ENCODE measurements at regions not wholly inside any gene's neighbourhood (a gene's known extent, or its start where the extent isn't known, plus 50 kb on each side); places are given as distances from the start of the nearest gene placed in this dataset.
"Not testable (repeated sequence)": the region's sequence is repeated elsewhere in the genome, so short reads cannot be mapped to it uniquely, and the experiment has no call there.

DNA sequence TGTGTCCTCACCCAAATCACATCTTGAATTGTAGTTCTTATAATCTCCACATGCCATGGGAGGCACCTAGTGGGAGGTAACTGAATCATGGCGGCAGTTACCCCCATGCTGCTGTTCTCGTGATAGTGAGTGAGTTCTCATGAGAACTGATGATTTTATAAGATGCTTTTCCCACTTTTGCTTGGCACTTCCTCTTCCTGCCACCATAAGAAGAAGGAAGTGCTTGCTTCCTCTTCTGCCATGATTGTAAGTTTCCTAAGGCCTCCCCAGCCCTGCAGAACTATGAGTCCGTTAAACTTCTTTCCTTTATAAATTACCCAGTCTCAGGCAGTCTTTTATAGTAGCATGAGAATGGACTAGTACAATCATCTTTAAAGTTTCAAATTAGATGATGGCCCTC lies 902.4 kb upstream of the PIK3C3 start:
- TF ChIP-seq, protein P1, sequence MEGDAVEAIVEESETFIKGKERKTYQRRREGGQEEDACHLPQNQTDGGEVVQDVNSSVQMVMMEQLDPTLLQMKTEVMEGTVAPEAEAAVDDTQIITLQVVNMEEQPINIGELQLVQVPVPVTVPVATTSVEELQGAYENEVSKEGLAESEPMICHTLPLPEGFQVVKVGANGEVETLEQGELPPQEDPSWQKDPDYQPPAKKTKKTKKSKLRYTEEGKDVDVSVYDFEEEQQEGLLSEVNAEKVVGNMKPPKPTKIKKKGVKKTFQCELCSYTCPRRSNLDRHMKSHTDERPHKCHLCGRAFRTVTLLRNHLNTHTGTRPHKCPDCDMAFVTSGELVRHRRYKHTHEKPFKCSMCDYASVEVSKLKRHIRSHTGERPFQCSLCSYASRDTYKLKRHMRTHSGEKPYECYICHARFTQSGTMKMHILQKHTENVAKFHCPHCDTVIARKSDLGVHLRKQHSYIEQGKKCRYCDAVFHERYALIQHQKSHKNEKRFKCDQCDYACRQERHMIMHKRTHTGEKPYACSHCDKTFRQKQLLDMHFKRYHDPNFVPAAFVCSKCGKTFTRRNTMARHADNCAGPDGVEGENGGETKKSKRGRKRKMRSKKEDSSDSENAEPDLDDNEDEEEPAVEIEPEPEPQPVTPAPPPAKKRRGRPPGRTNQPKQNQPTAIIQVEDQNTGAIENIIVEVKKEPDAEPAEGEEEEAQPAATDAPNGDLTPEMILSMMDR (IDR thresholded peaks at IDR 0.05): no peak
- no peak for TF ChIP-seq POLR2A (IDR thresholded peaks at IDR 0.05)
- H3K27me3 ChIP-seq: no peaks in the 10 kb centered on the region
- no peaks in the 10 kb centered on the region for H3K4me1 ChIP-seq
- intact Hi-C loops (cut with DNase I): no loop called here
- H3K36me3 ChIP-seq: no peaks in the 10 kb centered on the region
- no peak overlapping the region for H3K27ac ChIP-seq
- DNase-seq (no peak), ATAC-seq (no peak)
- no peak overlapping the region for H3K4me3 ChIP-seq
- H3K9me3 ChIP-seq: peaks cover 0 to 10% (median 0%) of the 10 kb centered on the region in 12 donors
- WGBS, 4 donors: 85 to 89% (median 88%) methylated on average over 3 of the region's 3 CpGs

DNA sequence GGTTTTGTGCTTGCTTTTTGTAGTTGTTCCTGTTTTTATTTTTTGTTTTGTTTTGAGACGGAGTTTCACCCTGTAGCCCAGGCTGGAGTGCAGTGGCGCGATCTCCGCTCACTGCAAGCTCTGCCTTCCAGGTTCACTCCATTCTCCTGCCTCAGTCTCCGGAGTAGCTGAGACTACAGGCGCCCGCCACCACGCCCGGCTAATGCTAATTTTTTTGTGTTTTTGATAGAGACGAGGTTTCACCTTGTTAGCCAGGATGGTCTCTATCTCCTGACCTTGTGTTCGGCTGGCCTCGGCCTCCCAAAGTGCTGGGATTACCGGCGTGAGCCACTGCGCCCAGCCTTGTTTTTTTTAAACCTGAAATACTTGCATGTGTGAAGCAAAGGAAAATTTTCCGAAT lies 908.8 kb upstream of the PIK3C3 start:
- intact Hi-C loops (cut with DNase I); DNase-seq; H3K4me1 ChIP-seq; H3K36me3 ChIP-seq; H3K27ac ChIP-seq; ATAC-seq; H3K27me3 ChIP-seq; H3K4me3 ChIP-seq: not testable (repeated sequence)
- WGBS, 4 donors: 95 to 96% (median 96%) methylated on average over 16 of the region's 16 CpGs
- peaks cover 0 to 12% (median 0%) of the 10 kb centered on the region in 12 donors for H3K9me3 ChIP-seq

DNA sequence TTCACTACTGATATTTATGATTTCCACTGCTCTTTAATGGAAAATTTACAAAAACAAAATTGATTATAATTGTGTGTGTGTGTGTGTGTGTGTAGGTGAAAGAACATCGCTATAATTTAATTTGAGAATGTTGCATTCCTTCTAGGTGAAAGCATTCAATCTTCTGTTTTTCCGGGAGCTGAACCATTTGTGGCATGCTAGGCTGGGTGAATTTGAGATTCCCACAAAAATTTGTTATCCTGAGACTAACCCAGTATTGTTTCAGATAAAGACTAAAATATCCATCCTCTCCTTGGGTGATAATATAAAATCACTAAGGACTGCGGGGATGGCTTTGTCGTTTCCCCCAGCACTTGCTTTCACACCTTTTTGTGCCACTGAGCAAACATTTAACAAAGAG lies 911.2 kb upstream of the PIK3C3 start:
- Histone ChIP-seq H3K4me1 (no peaks in the 10 kb centered on the region), H3K4me3 (no peak overlapping the region), H3K27me3 (no peaks in the 10 kb centered on the region), H3K27ac (no peak overlapping the region), H3K9me3 (peaks cover 0 to 10% (median 0%) of the 10 kb centered on the region in 12 donors), H3K36me3 (no peaks in the 10 kb centered on the region)
- intact Hi-C loops (cut with DNase I): no loop called here
- ATAC-seq (no peak), DNase-seq (no peak)
- WGBS, 4 donors: 86 to 90% (median 88%) methylated on average over 4 of the region's 4 CpGs
- TF ChIP-seq, protein P1 (IDR thresholded peaks at IDR 0.05): no peak
- TF ChIP-seq POLR2A (IDR thresholded peaks at IDR 0.05): no peak

DNA sequence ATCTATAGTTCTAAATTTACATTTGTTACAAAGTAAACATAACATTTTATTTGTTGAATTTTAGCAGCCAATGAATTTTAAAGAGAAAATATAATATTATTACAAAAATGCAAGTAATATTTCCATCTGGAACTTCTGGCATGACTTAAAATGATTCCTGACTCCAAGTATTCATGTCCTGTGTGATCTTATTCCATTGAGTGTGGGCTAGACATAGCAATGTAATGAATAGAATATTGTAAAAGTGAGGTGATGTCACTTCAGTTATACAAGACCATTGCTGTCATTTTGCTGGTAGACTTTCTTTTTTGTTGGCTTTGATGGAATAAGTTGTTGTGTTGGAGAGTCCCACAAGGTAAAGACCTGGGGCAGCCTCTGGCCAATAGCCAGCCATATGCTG lies 912.2 kb upstream of the PIK3C3 start:
- Histone ChIP-seq H3K27ac (no peak overlapping the region), H3K27me3 (no peaks in the 10 kb centered on the region), H3K4me3 (no peak overlapping the region), H3K36me3 (no peaks in the 10 kb centered on the region), H3K4me1 (no peaks in the 10 kb centered on the region), H3K9me3 (peaks cover 0 to 10% (median 0%) of the 10 kb centered on the region in 12 donors)
- DNase-seq (no peak), ATAC-seq (no peak)
- intact Hi-C loops (cut with DNase I): no loop called here
- no peak for TF ChIP-seq POLR2A (IDR thresholded peaks at IDR 0.05)
- TF ChIP-seq, protein P1 (IDR thresholded peaks at IDR 0.05): no peak

DNA sequence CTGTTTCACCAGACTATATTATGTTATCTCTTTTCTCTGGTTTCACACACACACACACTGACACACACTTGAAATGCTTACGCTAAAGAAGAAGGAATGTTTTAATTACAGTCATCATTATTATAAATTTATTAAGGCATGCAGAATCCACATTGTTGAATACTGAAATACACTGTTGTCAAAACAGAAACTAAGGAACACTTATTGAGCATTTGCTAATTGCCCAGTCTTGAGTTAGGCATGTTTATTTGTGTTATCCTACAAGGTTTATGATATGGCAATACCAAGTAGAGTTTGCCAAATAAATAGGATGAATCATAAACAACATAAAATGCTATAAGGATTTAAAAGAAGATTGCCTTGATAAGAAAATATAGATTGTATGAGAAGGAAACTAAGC lies 917.0 kb upstream of the PIK3C3 start:
- no peaks in the 10 kb centered on the region for H3K36me3 ChIP-seq
- H3K27me3 ChIP-seq: no peaks in the 10 kb centered on the region
- DNase-seq: no peak
- intact Hi-C loops (cut with DNase I): no loop called here
- 70 to 74% (median 72%) methylated on average over 1 of the region's 1 CpG for WGBS, 4 donors
- no peak for ATAC-seq
- peaks cover 0 to 10% (median 0%) of the 10 kb centered on the region in 12 donors for H3K9me3 ChIP-seq
- H3K4me3 ChIP-seq: no peak overlapping the region
- TF ChIP-seq, protein P1 (IDR thresholded peaks at IDR 0.05): no peak
- TF ChIP-seq POLR2A (IDR thresholded peaks at IDR 0.05): no peak
- no peak overlapping the region for H3K27ac ChIP-seq
- no peaks in the 10 kb centered on the region for H3K4me1 ChIP-seq
